ENCODE measurements at regions not wholly inside any gene's neighbourhood (a gene's known extent, or its start where the extent isn't known, plus 50 kb on each side); places are given as distances from the start of the nearest gene placed in this dataset.
A peak's percentile ranks its signal among the peaks of the same experiment; 100 is the strongest.

DNA sequence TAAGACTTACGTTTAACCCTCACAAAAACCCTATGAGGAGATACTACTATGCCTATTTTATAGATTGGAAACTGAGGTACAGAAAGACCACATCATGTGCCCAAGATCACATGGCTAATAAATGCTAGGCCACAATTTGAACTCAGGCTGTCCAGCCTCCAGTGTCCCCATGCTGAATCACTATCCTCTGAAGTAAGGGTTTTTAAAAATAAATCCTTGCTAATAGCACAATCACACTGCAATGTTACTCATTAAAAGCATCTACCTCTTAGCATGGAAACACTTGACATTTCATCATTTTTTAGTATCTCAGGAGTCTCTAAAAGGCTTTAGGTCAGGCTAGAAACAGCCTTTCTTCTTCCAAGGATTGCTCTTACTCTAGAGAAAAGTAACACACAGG is 50.0 kb upstream of the PPP1R3C start:
- TF ChIP-seq, protein P1, sequence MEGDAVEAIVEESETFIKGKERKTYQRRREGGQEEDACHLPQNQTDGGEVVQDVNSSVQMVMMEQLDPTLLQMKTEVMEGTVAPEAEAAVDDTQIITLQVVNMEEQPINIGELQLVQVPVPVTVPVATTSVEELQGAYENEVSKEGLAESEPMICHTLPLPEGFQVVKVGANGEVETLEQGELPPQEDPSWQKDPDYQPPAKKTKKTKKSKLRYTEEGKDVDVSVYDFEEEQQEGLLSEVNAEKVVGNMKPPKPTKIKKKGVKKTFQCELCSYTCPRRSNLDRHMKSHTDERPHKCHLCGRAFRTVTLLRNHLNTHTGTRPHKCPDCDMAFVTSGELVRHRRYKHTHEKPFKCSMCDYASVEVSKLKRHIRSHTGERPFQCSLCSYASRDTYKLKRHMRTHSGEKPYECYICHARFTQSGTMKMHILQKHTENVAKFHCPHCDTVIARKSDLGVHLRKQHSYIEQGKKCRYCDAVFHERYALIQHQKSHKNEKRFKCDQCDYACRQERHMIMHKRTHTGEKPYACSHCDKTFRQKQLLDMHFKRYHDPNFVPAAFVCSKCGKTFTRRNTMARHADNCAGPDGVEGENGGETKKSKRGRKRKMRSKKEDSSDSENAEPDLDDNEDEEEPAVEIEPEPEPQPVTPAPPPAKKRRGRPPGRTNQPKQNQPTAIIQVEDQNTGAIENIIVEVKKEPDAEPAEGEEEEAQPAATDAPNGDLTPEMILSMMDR (conservative IDR thresholded peaks at IDR 0.05; ENCODE audit: low read depth, low read length) = no peak
- TF ChIP-seq RCOR1 (IDR thresholded peaks at IDR 0.05; ENCODE audit: insufficient replicate concordance, low read length) = no peak
- TF ChIP-seq POLR2A (IDR thresholded peaks at IDR 0.05; ENCODE audit: low read depth, low read length) = no peak
- TF ChIP-seq RFX5 (IDR thresholded peaks at IDR 0.05; ENCODE audit: low read depth, low read length) = no peak
- TF ChIP-seq, protein P2, sequence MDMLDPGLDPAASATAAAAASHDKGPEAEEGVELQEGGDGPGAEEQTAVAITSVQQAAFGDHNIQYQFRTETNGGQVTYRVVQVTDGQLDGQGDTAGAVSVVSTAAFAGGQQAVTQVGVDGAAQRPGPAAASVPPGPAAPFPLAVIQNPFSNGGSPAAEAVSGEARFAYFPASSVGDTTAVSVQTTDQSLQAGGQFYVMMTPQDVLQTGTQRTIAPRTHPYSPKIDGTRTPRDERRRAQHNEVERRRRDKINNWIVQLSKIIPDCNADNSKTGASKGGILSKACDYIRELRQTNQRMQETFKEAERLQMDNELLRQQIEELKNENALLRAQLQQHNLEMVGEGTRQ (IDR thresholded peaks at IDR 0.05; ENCODE audit: low read depth, low read length) = peak; percentile 42
- no peak for TF ChIP-seq RAD21 (IDR thresholded peaks at IDR 0.05; ENCODE audit: low read length)
- TF ChIP-seq CEBPB (IDR thresholded peaks at IDR 0.05; ENCODE audit: low read depth, low read length) = no peak
- TF ChIP-seq BHLHE40 (IDR thresholded peaks at IDR 0.05; ENCODE audit: low read depth, low read length) = no peak
- TF ChIP-seq SMC3 (IDR thresholded peaks at IDR 0.05; ENCODE audit: low read depth, low read length) = no peak
- no peak for TF ChIP-seq MXI1 (IDR thresholded peaks at IDR 0.05; ENCODE audit: borderline replicate concordance, low read depth, low read length)

Data from IMR-90 (cell line).